HEK293T (cell line): ENCODE measurements at regions not wholly inside any gene's neighbourhood (a gene's known extent, or its start where the extent isn't known, plus 50 kb on each side); places are given as distances from the start of the nearest gene placed in this dataset.

Experiments
- BHLHE40 ChIP-seq: fragments of 450-650 bp; IDR thresholded peaks from 2 replicates; pipeline ENCODE4 v1.6.1; 2016; ENCODE audit warnings: mild to moderate bottlenecking, moderate library complexity, borderline replicate concordance
- ELF4 ChIP-seq: fragments of 450-650 bp; IDR thresholded peaks from 2 replicates; pipeline ENCODE4 v1.6.1; 2017; ENCODE audit warnings: antibody characterized with exemption
- LEF1 ChIP-seq: fragments of 450-650 bp; IDR thresholded peaks from 2 replicates; pipeline ENCODE4 v1.6.1; 2017; ENCODE audit warnings: mild to moderate bottlenecking, borderline replicate concordance
- NFRKB ChIP-seq: fragments of 450-650 bp; IDR thresholded peaks from 2 replicates; pipeline ENCODE4 v1.6.1; 2016; ENCODE audit warnings: mild to moderate bottlenecking, moderate library complexity
- SUZ12 ChIP-seq: fragments of 450-650 bp; IDR thresholded peaks from 2 replicates; pipeline ENCODE4 v1.6.1; 2016; ENCODE audit warnings: mild to moderate bottlenecking

DNA sequence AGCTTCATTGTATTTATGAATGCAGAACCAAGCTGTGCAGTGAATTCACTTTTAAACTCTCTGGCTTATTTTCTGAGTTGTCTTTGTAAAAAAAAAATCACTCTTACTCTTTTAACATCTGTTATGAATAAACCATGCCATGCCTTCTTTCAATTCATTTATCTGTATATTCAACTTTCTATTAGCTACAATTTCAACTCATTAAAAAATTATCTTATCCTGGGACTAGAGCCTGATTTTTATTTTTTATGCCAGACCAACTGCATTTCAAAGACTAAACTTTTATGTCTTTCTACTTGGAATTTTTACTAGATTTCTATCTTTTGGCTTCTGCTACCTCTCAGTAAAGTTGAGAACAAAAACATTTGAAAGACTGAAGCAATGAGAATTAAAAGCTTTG is 342.7 kb downstream of the DEPDC1B start:
- TF ChIP-seq NFRKB (no peak), ELF4 (no peak), BHLHE40 (no peak), LEF1 (no peak), SUZ12 (no peak)
